Natural killer cell (primary cell): ENCODE measurements at regions not wholly inside any gene's neighbourhood (a gene's known extent, or its start where the extent isn't known, plus 50 kb on each side); places are given as distances from the start of the nearest gene placed in this dataset.

Experiments
- ATAC-seq, 3 donors: fragments of 150-1000 bp in 2 of 3; fragments of 200-7000 bp in 1 of 3; cut with Tn5 transposase; 1 replicate in 1 of 3; 2 replicates in 2 of 3; pipeline ENCODE4 v1.10.0; 2021; ENCODE audit warnings: mild to moderate bottlenecking in 2 of 3, moderate library complexity in 2 of 3
- DNase-seq, 2 donors: peaks; one replicate each; pipeline versions ENCODE4 v3.0.0 to v3.0.0-alpha.2; 2013 to 2021; ENCODE audit warnings: mixed read lengths in 1 of 2
- H3K27ac ChIP-seq: one replicate; pipeline ENCODE4 v1.5.1; 2013; ENCODE audit warnings: mild to moderate bottlenecking, low read length
- H3K27me3 ChIP-seq: one replicate; pipeline ENCODE4 v1.6.1; 2013; ENCODE audit warnings: low read length; ENCODE audit not compliant: control insufficient read depth, insufficient read depth
- H3K36me3 ChIP-seq: one replicate; pipeline ENCODE4 v1.6.1; 2013; ENCODE audit warnings: low read length; ENCODE audit not compliant: control insufficient read depth, insufficient read depth
- H3K4me1 ChIP-seq: one replicate; pipeline ENCODE4 v1.6.1; 2013; ENCODE audit warnings: low read length; ENCODE audit not compliant: control insufficient read depth, insufficient read depth
- H3K4me3 ChIP-seq: one replicate; pipeline ENCODE4 v1.5.1; 2013; ENCODE audit warnings: low read length
- H3K9me3 ChIP-seq: one replicate; pipeline ENCODE4 v1.6.1; 2013; ENCODE audit warnings: low read length; ENCODE audit not compliant: control insufficient read depth, insufficient read depth
- H3K27ac Mint-ChIP-seq, 2 donors: one replicate each; pipeline ENCODE4 v1.8.0; 2022; ENCODE audit warnings: mild to moderate bottlenecking in 2 of 2, mixed read lengths in 2 of 2, moderate library complexity in 1 of 2
- H3K27me3 Mint-ChIP-seq, 2 donors: one replicate each; pipeline ENCODE4 v1.8.0; 2022; ENCODE audit warnings: low read depth in 2 of 2, mixed read lengths in 2 of 2
- H3K36me3 Mint-ChIP-seq: one replicate; pipeline ENCODE4 v1.8.0; 2022; ENCODE audit warnings: mixed read lengths
- H3K4me1 Mint-ChIP-seq, 2 donors: one replicate each; pipeline ENCODE4 v1.8.0; 2022; ENCODE audit warnings: mixed read lengths in 2 of 2
- H3K4me3 Mint-ChIP-seq: one replicate; pipeline ENCODE4 v1.8.0; 2022; ENCODE audit warnings: mild to moderate bottlenecking, moderate library complexity, mixed read lengths
- H3K9me3 Mint-ChIP-seq, 2 donors: one replicate each; pipeline ENCODE4 v1.8.0; 2022; ENCODE audit warnings: mixed read lengths in 2 of 2
- CTCF ChIP-seq: fragments of 200-600 bp; IDR thresholded peaks from one replicate; pipeline ENCODE4 v1.8.0; 2022; ENCODE audit warnings: antibody characterized with exemption
- whole genome bisulfite sequencing: methylation state at CpG from one replicate; pipeline ENCODE4 v1.1.7; 2013; ENCODE audit warnings: missing lambda C conversion rate; ENCODE audit not compliant: insufficient coverage; 5-methylcytosine and 5-hydroxymethylcytosine counted together
- intact Hi-C: fragments of 100-400 bp; cut with micrococcal nuclease; formaldehyde crosslinking; loops from one replicate; pipeline ENCODE4 v1.14.2; 2022

GRCh38 chr11:106187860-106188456, 110.5 kb downstream of the AASDHPPT start:
- no peak overlapping the region for H3K4me3 Mint-ChIP-seq
- no peak overlapping the region for H3K27ac Mint-ChIP-seq
- TF ChIP-seq CTCF = no peak
- peaks cover 3 to 5% of the 10 kb centered on the region in 2 donors for H3K9me3 Mint-ChIP-seq
- H3K4me1 Mint-ChIP-seq = no peaks in the 10 kb centered on the region
- Histone ChIP-seq H3K9me3 (peaks cover 3% of the 10 kb centered on the region), H3K4me1 (no peaks in the 10 kb centered on the region), H3K27ac (no peak overlapping the region), H3K4me3 (no peak overlapping the region), H3K36me3 (no peaks in the 10 kb centered on the region), H3K27me3 (no peaks in the 10 kb centered on the region)
- no peaks in the 10 kb centered on the region for H3K27me3 Mint-ChIP-seq
- DNase-seq = no peak
- H3K36me3 Mint-ChIP-seq = no peaks in the 10 kb centered on the region
- intact Hi-C loops = no loop called here
- no peak for ATAC-seq
- 50% methylated on average over 1 of the region's 2 CpGs for WGBS

GRCh38 chr11:106193956-106194355, 116.5 kb downstream of the AASDHPPT start:
- Mint-ChIP-seq H3K27me3 (no peaks in the 10 kb centered on the region), H3K9me3 (peaks cover 3 to 8% of the 10 kb centered on the region in 2 donors), H3K36me3 (no peaks in the 10 kb centered on the region), H3K27ac (no peak overlapping the region), H3K4me1 (no peaks in the 10 kb centered on the region), H3K4me3 (no peak overlapping the region)
- DNase-seq (no peak), ATAC-seq (no peak)
- Histone ChIP-seq H3K27me3 (no peaks in the 10 kb centered on the region), H3K27ac (no peak overlapping the region), H3K9me3 (no peaks in the 10 kb centered on the region), H3K36me3 (no peaks in the 10 kb centered on the region), H3K4me1 (no peaks in the 10 kb centered on the region), H3K4me3 (no peak overlapping the region)
- intact Hi-C loops = no loop called here
- 72% methylated on average over 2 of the region's 2 CpGs for whole genome bisulfite sequencing
- no peak for TF ChIP-seq CTCF

GRCh38 chr11:106197438-106197837, 120.0 kb downstream of the AASDHPPT start:
- H3K36me3 Mint-ChIP-seq = no peaks in the 10 kb centered on the region
- Histone ChIP-seq H3K36me3 (no peaks in the 10 kb centered on the region), H3K9me3 (no peaks in the 10 kb centered on the region), H3K4me1 (no peaks in the 10 kb centered on the region), H3K4me3 (no peak overlapping the region), H3K27ac (no peak overlapping the region), H3K27me3 (no peaks in the 10 kb centered on the region)
- DNase-seq (no peak), ATAC-seq (no peak)
- no peak for TF ChIP-seq CTCF
- intact Hi-C loops = no loop called here
- peaks cover 0 to 5% of the 10 kb centered on the region in 2 donors for H3K9me3 Mint-ChIP-seq
- H3K4me3 Mint-ChIP-seq = no peak overlapping the region
- H3K4me1 Mint-ChIP-seq = no peaks in the 10 kb centered on the region
- H3K27ac Mint-ChIP-seq = no peak overlapping the region
- H3K27me3 Mint-ChIP-seq = no peaks in the 10 kb centered on the region

- no peak for TF ChIP-seq CTCF
- Mint-ChIP-seq H3K27ac (no peak overlapping the region), H3K4me3 (no peak overlapping the region), H3K9me3 (peaks cover 3% of the 10 kb centered on the region in 2 donors), H3K4me1 (no peaks in the 10 kb centered on the region), H3K36me3 (no peaks in the 10 kb centered on the region), H3K27me3 (no peaks in the 10 kb centered on the region)
- intact Hi-C loops = no loop called here
- Histone ChIP-seq H3K36me3 (no peaks in the 10 kb centered on the region), H3K27me3 (no peaks in the 10 kb centered on the region), H3K4me1 (no peaks in the 10 kb centered on the region), H3K4me3 (no peak overlapping the region), H3K9me3 (no peaks in the 10 kb centered on the region), H3K27ac (no peak overlapping the region)
- DNase-seq = no peak
- 100% methylated on average over 1 of the region's 1 CpG for WGBS
- ATAC-seq = no peak
Observed at GRCh38 chr11:106202935-106203620, 125.6 kb downstream of the AASDHPPT start.
